A673 (cell line): ENCODE measurements at regions not wholly inside any gene's neighbourhood (a gene's known extent, or its start where the extent isn't known, plus 50 kb on each side); places are given as distances from the start of the nearest gene placed in this dataset.

Experiments
- BruUV-seq: library from RNA; stranded (reverse); fragments of 400-500 nt; replicated peaks from 2 replicates; lab custom pipeline; 2021; lab: Mats Ljungman, UMichigan
- CTCF ChIA-PET: fragments of 300-600 bp; sonication (Branson Sonifier 250); formaldehyde crosslinking; loops from one replicate; lab custom pipeline; 2022; ENCODE audit warnings: antibody characterized with exemption; lab: Charles Lee
- POLR2A ChIA-PET: fragments of 300-600 bp; sonication (Branson Sonifier 250); formaldehyde crosslinking; loops from one replicate; lab custom pipeline; 2022; ENCODE audit warnings: antibody characterized with exemption; ENCODE audit not compliant: low non-redundant PET; lab: Charles Lee
- DNase-seq: peaks from one replicate; pipeline ENCODE4 v3.0.0-alpha.2; 2015; ENCODE audit warnings: low spot score
- H3K27ac ChIP-seq: fragments of 200-600 bp; sonication (generic); 2 replicates; pipeline ENCODE4 v1.5.1; 2016; ENCODE audit warnings: mixed run types, low read depth, mild to moderate bottlenecking, mixed read lengths, antibody characterized with exemption, low read length; ENCODE audit not compliant: poor library complexity, severe bottlenecking
- H3K27me3 ChIP-seq: fragments of 200-600 bp; sonication (generic); replicated peaks from 2 replicates; pipeline ENCODE4 v1.6.1; 2017; ENCODE audit warnings: mixed run types, low read depth, mild to moderate bottlenecking, mixed read lengths, antibody characterized with exemption, low read length; ENCODE audit not compliant: insufficient read depth, poor library complexity
- H3K36me3 ChIP-seq: fragments of 200-600 bp; sonication (generic); 2 replicates; pipeline ENCODE4 v1.6.1; 2016; ENCODE audit warnings: mixed run types, mild to moderate bottlenecking, mixed read lengths, antibody characterized with exemption, low read length; ENCODE audit not compliant: insufficient read depth, poor library complexity, severe bottlenecking
- H3K4me1 ChIP-seq: fragments of 200-600 bp; sonication (generic); 2 replicates; pipeline ENCODE4 v1.6.1; 2017; ENCODE audit warnings: mixed run types, mild to moderate bottlenecking, mixed read lengths, antibody characterized with exemption, low read length; ENCODE audit not compliant: insufficient read depth, poor library complexity, severe bottlenecking
- H3K4me3 ChIP-seq: fragments of 200-600 bp; sonication (generic); 2 replicates; pipeline ENCODE4 v1.5.1; 2016; ENCODE audit warnings: low read depth, mixed run types, mild to moderate bottlenecking, mixed read lengths, low read length; ENCODE audit not compliant: poor library complexity, severe bottlenecking
- H3K9me3 ChIP-seq: fragments of 200-600 bp; sonication (generic); 2 replicates; pipeline ENCODE4 v1.6.1; 2016; ENCODE audit warnings: mixed run types, low read depth, mild to moderate bottlenecking, mixed read lengths, antibody characterized with exemption, low read length; ENCODE audit not compliant: poor library complexity, severe bottlenecking
- CTCF ChIP-seq: fragments of 300-800, 200-600 bp; sonication (generic); conservative IDR thresholded peaks from 2 replicates; pipeline ENCODE4 v1.5.1; 2017; ENCODE audit warnings: low read depth, mild to moderate bottlenecking, antibody characterized with exemption, low read length, moderate library complexity, mixed read lengths
- EZH2 ChIP-seq: fragments of 200-600 bp; sonication (generic); IDR thresholded peaks from 2 replicates; pipeline ENCODE4 v1.6.1; 2017; ENCODE audit warnings: borderline replicate concordance, low read depth, mild to moderate bottlenecking, mixed read lengths, antibody characterized with exemption, low read length; ENCODE audit not compliant: poor library complexity, severe bottlenecking
- intact Hi-C: fragments of 100-400 bp; cut with micrococcal nuclease; formaldehyde crosslinking; loops from one replicate; pipeline ENCODE4 v1.10.0; 2022; ENCODE audit not compliant: unreplicated experiment

- H3K9me3 ChIP-seq: no peaks in the 10 kb centered on the region
- intact Hi-C loops: loop anchor here (5.0 kb wide), 1 partner anchor 342 kb away; no protein-coding TSS in a partner anchor
- no peak overlapping the region for H3K27ac ChIP-seq
- no peaks in the 10 kb centered on the region for H3K4me1 ChIP-seq
- ChIA-PET POLR2A (no interaction called here), CTCF (no interaction called here)
- H3K4me3 ChIP-seq: no peak overlapping the region
- no peaks in the 10 kb centered on the region for H3K27me3 ChIP-seq
- H3K36me3 ChIP-seq: no peaks in the 10 kb centered on the region
- TF ChIP-seq CTCF: no peak
- no TSS peak for BruUV-seq
- DNase-seq: no peak
Measured at GRCh38 chr3:117358717-117359314, 649.2 kb downstream of the TUSC7 start.

DNA sequence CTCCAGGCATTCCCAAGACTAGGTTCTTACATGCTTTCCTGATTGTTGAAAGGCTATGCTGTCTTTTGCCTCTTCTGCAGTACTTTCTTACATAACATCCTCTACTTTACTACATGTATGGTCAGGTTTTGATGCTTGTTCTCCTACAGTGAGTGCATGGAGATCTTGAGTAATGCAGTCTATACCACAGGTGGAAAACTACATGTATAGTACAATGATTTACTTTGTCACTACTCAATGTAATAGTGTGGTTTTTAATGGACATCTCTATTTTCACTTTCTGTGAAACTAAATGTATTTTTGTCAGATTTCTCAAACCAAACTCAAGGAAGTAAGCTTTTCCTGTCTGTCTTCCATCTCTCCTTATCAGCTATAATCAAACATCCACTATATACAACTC, 657.0 kb downstream of the TUSC7 start:
- ChIA-PET CTCF (no interaction called here), POLR2A (no interaction called here)
- no peak for TF ChIP-seq EZH2
- no peak for TF ChIP-seq CTCF
- no peak overlapping the region for H3K27ac ChIP-seq
- no peak overlapping the region for H3K4me3 ChIP-seq
- DNase-seq: no peak
- H3K4me1 ChIP-seq: no peaks in the 10 kb centered on the region
- no peaks in the 10 kb centered on the region for H3K27me3 ChIP-seq
- H3K9me3 ChIP-seq: no peaks in the 10 kb centered on the region
- no peaks in the 10 kb centered on the region for H3K36me3 ChIP-seq
- no TSS peak for BruUV-seq
- intact Hi-C loops: no loop called here

DNA sequence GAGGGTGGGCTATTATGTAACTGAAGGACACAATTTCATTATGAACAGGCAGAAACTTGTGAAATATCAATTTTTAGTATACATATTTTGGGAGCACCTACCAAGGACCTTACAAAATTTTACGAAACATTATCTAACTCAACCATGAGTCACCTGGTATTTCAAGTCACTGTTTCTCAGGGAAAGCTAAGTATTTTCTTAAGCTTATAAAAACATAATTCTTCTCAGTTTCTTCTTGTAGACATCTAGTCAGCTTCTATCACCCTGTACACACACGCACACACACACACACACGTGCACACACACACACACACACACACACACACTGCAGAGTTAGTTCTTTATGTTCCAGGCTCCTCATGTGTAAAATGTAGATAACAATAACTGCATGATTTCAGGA, 658.3 kb downstream of the TUSC7 start:
- no TSS peak for BruUV-seq
- Histone ChIP-seq H3K27ac (no peak overlapping the region), H3K4me3 (no peak overlapping the region), H3K27me3 (no peaks in the 10 kb centered on the region), H3K4me1 (no peaks in the 10 kb centered on the region), H3K9me3 (no peaks in the 10 kb centered on the region), H3K36me3 (no peaks in the 10 kb centered on the region)
- CTCF ChIA-PET: no interaction called here
- intact Hi-C loops: no loop called here
- TF ChIP-seq CTCF (no peak), EZH2 (no peak)
- POLR2A ChIA-PET: no interaction called here
- DNase-seq: no peak
